SU-DHL-6 (cell line): ENCODE measurements at regions not wholly inside any gene's neighbourhood (a gene's known extent, or its start where the extent isn't known, plus 50 kb on each side); places are given as distances from the start of the nearest gene placed in this dataset.

ENCODE experiments used
- H2AFZ ChIP-seq: fragments of 200-600 bp; sonication (generic); 2 replicates; pipeline ENCODE4 v1.6.1; 2014; ENCODE audit warnings: low read depth, mild to moderate bottlenecking, moderate library complexity, mixed read lengths, antibody characterized with exemption, low read length; ENCODE audit not compliant: severe bottlenecking
- H3F3A ChIP-seq: fragments of 200-600 bp; shearing (Covaris generic); 2 replicates; pipeline ENCODE4 v1.6.0; 2016; ENCODE audit warnings: antibody characterized with exemption, mild to moderate bottlenecking; ENCODE audit not compliant: insufficient read depth
- H3K27ac ChIP-seq: fragments of 200-600 bp; sonication (generic); 2 replicates; pipeline ENCODE4 v1.5.1; 2016; ENCODE audit warnings: low read depth, mild to moderate bottlenecking, low read length, moderate library complexity, mixed read lengths
- H3K27me3 ChIP-seq: fragments of 200-600 bp; sonication (generic), shearing (Covaris generic); 2 replicates; pipeline ENCODE4 v1.6.0; 2014; ENCODE audit warnings: mild to moderate bottlenecking, low read length
- H3K36me3 ChIP-seq: fragments of 200-600 bp; sonication (generic); 2 replicates; pipeline ENCODE4 v1.6.1; 2014; ENCODE audit warnings: mild to moderate bottlenecking, low read length, mixed read lengths
- H3K4me2 ChIP-seq: fragments of 300-600, 200-600 bp; shearing (Covaris generic), sonication (generic); 2 replicates; pipeline ENCODE4 v1.6.0; 2014; ENCODE audit warnings: low read length, low read depth, mild to moderate bottlenecking; ENCODE audit not compliant: poor library complexity, severe bottlenecking
- H3K4me3 ChIP-seq: fragments of 200-600 bp; sonication (generic); 2 replicates; pipeline ENCODE4 v1.5.1; 2014; ENCODE audit warnings: antibody characterized with exemption, low read length, mild to moderate bottlenecking, mixed read lengths; ENCODE audit not compliant: insufficient read depth, poor library complexity, severe bottlenecking
- H3K79me2 ChIP-seq: fragments of 200-600 bp; sonication (generic); 2 replicates; pipeline ENCODE4 v1.6.1; 2014; ENCODE audit warnings: mild to moderate bottlenecking, low read length, moderate library complexity; ENCODE audit not compliant: insufficient read depth
- H3K9ac ChIP-seq: fragments of 200-600 bp; sonication (generic); 2 replicates; pipeline ENCODE4 v1.7.0; 2014; ENCODE audit warnings: mild to moderate bottlenecking, low read length
- H3K9me2 ChIP-seq: fragments of 200-600 bp; sonication (generic); replicated peaks from 2 replicates; pipeline ENCODE4 v1.6.1; 2014; ENCODE audit warnings: low read length; ENCODE audit not compliant: insufficient read depth
- H3K9me3 ChIP-seq: fragments of 200-600 bp; sonication (generic); 2 replicates; pipeline ENCODE4 v1.6.1; 2014; ENCODE audit warnings: low read length, mixed read lengths; ENCODE audit not compliant: insufficient read depth
- H4K20me1 ChIP-seq: fragments of 200-600 bp; sonication (generic); 2 replicates; pipeline ENCODE4 v1.6.1; 2014; ENCODE audit warnings: low read depth, mild to moderate bottlenecking, antibody characterized with exemption, low read length, moderate library complexity, mixed read lengths
- CTCF ChIP-seq: fragments of 200-600 bp; sonication (generic); IDR thresholded peaks from one replicate; pipeline ENCODE4 v1.5.1; 2017; ENCODE audit warnings: antibody characterized with exemption, mild to moderate bottlenecking, low read length, moderate library complexity; ENCODE audit not compliant: insufficient read depth, poor library complexity, severe bottlenecking
- EZH2phosphoT487 ChIP-seq: fragments of 200-600 bp; sonication (generic), shearing (Covaris generic); conservative IDR thresholded peaks from 2 replicates; pipeline ENCODE4 v1.6.1; 2018; ENCODE audit warnings: mild to moderate bottlenecking, antibody characterized with exemption, low read length, moderate library complexity, mixed read lengths

- H4K20me1 ChIP-seq: no peaks in the 10 kb centered on the region
- no peak overlapping the region for H3K4me2 ChIP-seq
- no peaks in the 10 kb centered on the region for H3F3A ChIP-seq
- no peak overlapping the region for H3K27ac ChIP-seq
- H3K27me3 ChIP-seq: no peaks in the 10 kb centered on the region
- no peaks in the 10 kb centered on the region; the same call in 1 of the 2 replicates for H3K9me2 ChIP-seq
- no peaks in the 10 kb centered on the region for H3K79me2 ChIP-seq
- TF ChIP-seq CTCF (no peak), EZH2phosphoT487 (no peak)
- no peaks in the 10 kb centered on the region for H3K9me3 ChIP-seq
- H3K4me3 ChIP-seq: no peak overlapping the region
- no peak overlapping the region for H3K9ac ChIP-seq
- no peak overlapping the region for H2AFZ ChIP-seq
- no peaks in the 10 kb centered on the region for H3K36me3 ChIP-seq
Measured at GRCh38 chr15:92273286-92273685, 120.4 kb upstream of the ST8SIA2 start.

- no peaks in the 10 kb centered on the region for H3F3A ChIP-seq
- no peak overlapping the region for H2AFZ ChIP-seq
- H3K79me2 ChIP-seq: no peaks in the 10 kb centered on the region
- TF ChIP-seq EZH2phosphoT487 (no peak), CTCF (no peak)
- H3K36me3 ChIP-seq: no peaks in the 10 kb centered on the region
- no peaks in the 10 kb centered on the region; the same call in 1 of the 2 replicates for H3K9me2 ChIP-seq
- no peak overlapping the region for H3K9ac ChIP-seq
- H3K27ac ChIP-seq: no peak overlapping the region
- H3K27me3 ChIP-seq: no peaks in the 10 kb centered on the region
- H3K4me2 ChIP-seq: no peak overlapping the region
- no peaks in the 10 kb centered on the region for H4K20me1 ChIP-seq
- H3K9me3 ChIP-seq: no peaks in the 10 kb centered on the region
- H3K4me3 ChIP-seq: no peak overlapping the region
Measured at GRCh38 chr15:92273723-92274122, 120.0 kb upstream of the ST8SIA2 start.

DNA sequence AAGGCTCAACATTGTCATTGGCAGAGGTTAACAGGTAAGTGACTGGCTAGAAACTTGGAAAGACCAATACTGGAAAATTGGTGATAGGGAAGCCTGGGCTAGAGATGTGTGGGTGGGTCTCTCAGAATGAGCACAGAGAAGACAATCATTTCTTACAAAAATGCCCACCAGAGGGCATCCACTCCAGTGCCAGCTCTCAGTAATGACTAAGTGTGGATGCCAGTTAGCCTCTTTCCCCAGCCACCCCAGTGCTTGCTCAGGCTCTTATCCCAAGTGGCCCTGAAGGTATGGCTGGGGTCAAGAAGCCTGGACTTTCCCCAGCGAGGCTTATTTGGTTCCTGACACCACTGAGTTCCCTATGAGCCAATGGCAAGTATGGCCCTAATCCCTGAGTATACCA lies 115.9 kb upstream of the ST8SIA2 start:
- no peak overlapping the region for H3K27ac ChIP-seq
- TF ChIP-seq EZH2phosphoT487: no peak
- no peak for TF ChIP-seq CTCF
- no peaks in the 10 kb centered on the region for H3K36me3 ChIP-seq
- no peak overlapping the region for H3K4me3 ChIP-seq
- no peaks in the 10 kb centered on the region for H3K9me3 ChIP-seq
- no peak overlapping the region for H2AFZ ChIP-seq
- H3K4me2 ChIP-seq: no peak overlapping the region
- no peaks in the 10 kb centered on the region for H3K9me2 ChIP-seq
- no peaks in the 10 kb centered on the region for H3F3A ChIP-seq
- no peak overlapping the region for H3K9ac ChIP-seq
- no peaks in the 10 kb centered on the region for H4K20me1 ChIP-seq
- H3K27me3 ChIP-seq: no peaks in the 10 kb centered on the region
- H3K79me2 ChIP-seq: no peaks in the 10 kb centered on the region
